ENCODE measurements at regions not wholly inside any gene's neighbourhood (a gene's known extent, or its start where the extent isn't known, plus 50 kb on each side); places are given as distances from the start of the nearest gene placed in this dataset.

DNA sequence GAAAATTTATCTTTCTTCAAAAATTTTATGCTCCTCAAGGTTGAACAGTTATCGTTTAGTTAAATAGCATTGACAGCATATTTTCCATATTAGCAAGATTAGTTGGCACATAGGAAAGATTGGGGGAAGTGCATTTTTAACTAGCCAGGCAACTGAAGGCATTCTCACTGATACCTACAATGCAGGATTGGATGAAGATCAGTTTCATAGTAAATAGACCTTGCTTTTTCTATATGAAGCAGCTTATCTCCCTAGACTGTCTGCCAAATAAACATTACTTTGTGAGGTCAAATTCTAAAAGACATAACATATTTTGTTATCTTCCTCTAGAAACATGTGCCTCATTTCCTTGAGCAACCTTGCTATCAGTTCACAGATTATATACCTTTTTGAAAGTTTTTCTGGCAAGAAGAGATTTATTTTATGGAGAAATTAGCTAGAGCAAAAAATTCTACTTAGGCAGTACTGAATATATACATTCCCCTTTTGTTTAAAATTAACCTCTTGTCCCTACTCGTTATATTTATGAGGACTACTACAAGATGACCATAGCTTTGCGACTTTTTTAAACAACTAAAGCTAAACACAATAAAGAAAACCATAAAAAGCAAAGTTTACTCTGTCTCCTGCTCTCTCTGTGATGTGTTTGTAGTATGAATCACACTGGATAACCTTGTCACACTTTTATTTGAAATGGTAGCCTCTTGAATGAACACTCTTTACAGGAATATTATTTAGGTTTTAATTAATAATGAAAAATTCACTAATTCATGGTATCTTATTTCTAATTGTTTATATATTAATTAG lies 654.9 kb upstream of the TBL1XR1 start:
- DNase-seq (ENCODE audit: low spot score) (peak; percentile 20), ATAC-seq (peak; percentile 62), FAIRE-seq (no peak)
- TF ChIP-seq GATA4 (IDR thresholded peaks at IDR 0.05; ENCODE audit: borderline replicate concordance, low read depth) (no peak), MAFF (IDR thresholded peaks at IDR 0.05; ENCODE audit: low read depth, low read length) (no peak), FOXA3 (CRISPR knock-in tag; IDR thresholded peaks at IDR 0.05) (0 out of 2 replicates have a peak, but pooled peaks have one; percentile 20), POLR2G (IDR thresholded peaks at IDR 0.05; ENCODE audit: low read depth, low read length) (no peak), GATAD2A (CRISPR knock-in tag; IDR thresholded peaks at IDR 0.05) (0 out of 2 replicates have a peak, but pooled peaks have one; percentile 4), ZFP62 (CRISPR knock-in tag; IDR thresholded peaks at IDR 0.05) (no peak), MXI1 (IDR thresholded peaks at IDR 0.05; ENCODE audit: borderline replicate concordance, low read depth, low read length) (no peak), NFIC (IDR thresholded peaks at IDR 0.05; ENCODE audit: low read length) (peak; percentile 36; the same call in 1 of the 2 replicates), MAFK (conservative IDR thresholded peaks at IDR 0.05 in 1 of 2, IDR thresholded peaks at IDR 0.05 in 1 of 2; ENCODE audit: low read length in 2 of 2) (0 out of 4 replicates have a peak, but pooled peaks of 1 of the 2 experiments have one; percentile 6), NRL (CRISPR knock-in tag; IDR thresholded peaks at IDR 0.05; ENCODE audit: borderline replicate concordance) (no peak), GABPB1 (CRISPR knock-in tag; IDR thresholded peaks at IDR 0.05) (no peak), SOX13 (IDR thresholded peaks at IDR 0.05) (no peak), SOX13 (CRISPR knock-in tag; conservative IDR thresholded peaks at IDR 0.05 in 1 of 2, IDR thresholded peaks at IDR 0.05 in 1 of 2) (peak in 1 of 2 experiments; percentile 33; a peak in 1 of 4 replicates), CENPT (CRISPR knock-in tag; IDR thresholded peaks at IDR 0.05; ENCODE audit: low read depth) (no peak), ZNF777 (CRISPR knock-in tag; IDR thresholded peaks at IDR 0.05) (no peak)
- TF ChIP-seq, protein P1, sequence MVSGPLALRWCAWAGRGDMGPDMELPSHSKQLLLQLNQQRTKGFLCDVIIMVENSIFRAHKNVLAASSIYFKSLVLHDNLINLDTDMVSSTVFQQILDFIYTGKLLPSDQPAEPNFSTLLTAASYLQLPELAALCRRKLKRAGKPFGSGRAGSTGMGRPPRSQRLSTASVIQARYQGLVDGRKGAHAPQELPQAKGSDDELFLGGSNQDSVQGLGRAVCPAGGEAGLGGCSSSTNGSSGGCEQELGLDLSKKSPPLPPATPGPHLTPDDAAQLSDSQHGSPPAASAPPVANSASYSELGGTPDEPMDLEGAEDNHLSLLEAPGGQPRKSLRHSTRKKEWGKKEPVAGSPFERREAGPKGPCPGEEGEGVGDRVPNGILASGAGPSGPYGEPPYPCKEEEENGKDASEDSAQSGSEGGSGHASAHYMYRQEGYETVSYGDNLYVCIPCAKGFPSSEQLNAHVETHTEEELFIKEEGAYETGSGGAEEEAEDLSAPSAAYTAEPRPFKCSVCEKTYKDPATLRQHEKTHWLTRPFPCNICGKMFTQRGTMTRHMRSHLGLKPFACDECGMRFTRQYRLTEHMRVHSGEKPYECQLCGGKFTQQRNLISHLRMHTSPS (CRISPR knock-in tag; IDR thresholded peaks at IDR 0.05; ENCODE audit: low read depth): no peak
- TF ChIP-seq, protein P2, sequence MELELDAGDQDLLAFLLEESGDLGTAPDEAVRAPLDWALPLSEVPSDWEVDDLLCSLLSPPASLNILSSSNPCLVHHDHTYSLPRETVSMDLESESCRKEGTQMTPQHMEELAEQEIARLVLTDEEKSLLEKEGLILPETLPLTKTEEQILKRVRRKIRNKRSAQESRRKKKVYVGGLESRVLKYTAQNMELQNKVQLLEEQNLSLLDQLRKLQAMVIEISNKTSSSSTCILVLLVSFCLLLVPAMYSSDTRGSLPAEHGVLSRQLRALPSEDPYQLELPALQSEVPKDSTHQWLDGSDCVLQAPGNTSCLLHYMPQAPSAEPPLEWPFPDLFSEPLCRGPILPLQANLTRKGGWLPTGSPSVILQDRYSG (CRISPR knock-in tag; IDR thresholded peaks at IDR 0.05): no peak
- TF ChIP-seq, protein P3, sequence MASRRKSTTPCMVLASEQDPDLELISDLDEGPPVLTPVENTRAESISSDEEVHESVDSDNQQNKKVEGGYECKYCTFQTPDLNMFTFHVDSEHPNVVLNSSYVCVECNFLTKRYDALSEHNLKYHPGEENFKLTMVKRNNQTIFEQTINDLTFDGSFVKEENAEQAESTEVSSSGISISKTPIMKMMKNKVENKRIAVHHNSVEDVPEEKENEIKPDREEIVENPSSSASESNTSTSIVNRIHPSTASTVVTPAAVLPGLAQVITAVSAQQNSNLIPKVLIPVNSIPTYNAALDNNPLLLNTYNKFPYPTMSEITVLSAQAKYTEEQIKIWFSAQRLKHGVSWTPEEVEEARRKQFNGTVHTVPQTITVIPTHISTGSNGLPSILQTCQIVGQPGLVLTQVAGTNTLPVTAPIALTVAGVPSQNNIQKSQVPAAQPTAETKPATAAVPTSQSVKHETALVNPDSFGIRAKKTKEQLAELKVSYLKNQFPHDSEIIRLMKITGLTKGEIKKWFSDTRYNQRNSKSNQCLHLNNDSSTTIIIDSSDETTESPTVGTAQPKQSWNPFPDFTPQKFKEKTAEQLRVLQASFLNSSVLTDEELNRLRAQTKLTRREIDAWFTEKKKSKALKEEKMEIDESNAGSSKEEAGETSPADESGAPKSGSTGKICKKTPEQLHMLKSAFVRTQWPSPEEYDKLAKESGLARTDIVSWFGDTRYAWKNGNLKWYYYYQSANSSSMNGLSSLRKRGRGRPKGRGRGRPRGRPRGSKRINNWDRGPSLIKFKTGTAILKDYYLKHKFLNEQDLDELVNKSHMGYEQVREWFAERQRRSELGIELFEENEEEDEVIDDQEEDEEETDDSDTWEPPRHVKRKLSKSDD (CRISPR knock-in tag; IDR thresholded peaks at IDR 0.05; ENCODE audit: low read depth): no peak
- H3K27me3 ChIP-seq (ENCODE audit: control insufficient read depth in 1 of 2, insufficient read depth in 2 of 2, low read length in 2 of 2): no peaks in the 10 kb centered on the region
- H3K9me3 ChIP-seq (ENCODE audit: low read length): no peaks in the 10 kb centered on the region
- in situ Hi-C loops (cut with HindIII; ENCODE audit: extremely low pct_ligation_motif_present, low pct_unique_long_range_greater_than_20kb) (no loop called here), intact Hi-C loops (cut with micrococcal nuclease; ENCODE audit: unreplicated experiment) (no loop called here)
- no peaks in the 10 kb centered on the region for H4K20me1 ChIP-seq (ENCODE audit: insufficient read depth, low read length)
- H3K9ac ChIP-seq (ENCODE audit: insufficient read depth, low read depth, low read length): no peak overlapping the region
- H3K36me3 ChIP-seq (replicated peaks in 1 of 2; ENCODE audit: control insufficient read depth in 1 of 2, insufficient read depth in 2 of 2, low read length in 2 of 2): no peaks in the 10 kb centered on the region
- no peak overlapping the region for H2AFZ ChIP-seq (ENCODE audit: low read length)
- no TSS peak for BruUV-seq (replicated peaks)
- H3K79me2 ChIP-seq (ENCODE audit: insufficient read depth, low read length): no peaks in the 10 kb centered on the region
- ChIA-PET POLR2A (no interaction called here), CTCF (ENCODE audit: low intra/inter-chr PET ratio, low total read pairs) (no interaction called here)
- H3K4me3 ChIP-seq (replicated peaks in 1 of 3; ENCODE audit: insufficient read depth in 1 of 3, low read depth in 2 of 3, low read length in 3 of 3): no peak overlapping the region
- H3K4me1 ChIP-seq (ENCODE audit: insufficient read depth, low read length): peaks cover 15% of the 10 kb centered on the region
- 23% methylated on average over 3 of the region's 3 CpGs for WGBS (ENCODE audit: low lambda C conversion rate)
- H3K4me2 ChIP-seq (ENCODE audit: low read depth, low read length): no peak overlapping the region
- H3K27ac ChIP-seq (ENCODE audit: extremely low read length, insufficient read depth, low read length): no peak overlapping the region
